HT1080 (cell line): ENCODE measurements at regions not wholly inside any gene's neighbourhood (a gene's known extent, or its start where the extent isn't known, plus 50 kb on each side); places are given as distances from the start of the nearest gene placed in this dataset.

Experiments used
- DNase-seq: peaks from one replicate; pipeline ENCODE4 v3.0.0-alpha.2; 2015; ENCODE audit warnings: low read depth

DNA sequence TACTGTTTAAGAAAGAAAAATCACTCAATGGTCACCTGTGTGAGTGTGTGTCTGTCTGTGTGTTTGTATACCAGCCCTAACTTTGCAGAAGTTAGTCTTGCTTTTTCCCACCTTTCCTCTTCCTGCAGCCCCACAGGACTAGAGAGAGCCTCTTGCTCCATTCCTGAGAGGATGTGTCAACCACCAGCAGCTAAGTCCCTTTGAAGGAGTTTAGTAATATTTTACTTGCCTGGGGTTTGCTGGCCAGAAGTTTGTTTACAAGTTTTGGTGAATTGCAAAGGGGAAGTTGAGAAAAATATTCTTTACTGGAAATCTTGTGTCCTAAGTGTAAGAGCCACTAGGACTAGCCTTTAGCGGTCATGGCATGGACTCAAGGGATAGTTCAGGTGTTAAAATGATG is 316.2 kb downstream of the BRINP1 start:
- no peak for DNase-seq

DNA sequence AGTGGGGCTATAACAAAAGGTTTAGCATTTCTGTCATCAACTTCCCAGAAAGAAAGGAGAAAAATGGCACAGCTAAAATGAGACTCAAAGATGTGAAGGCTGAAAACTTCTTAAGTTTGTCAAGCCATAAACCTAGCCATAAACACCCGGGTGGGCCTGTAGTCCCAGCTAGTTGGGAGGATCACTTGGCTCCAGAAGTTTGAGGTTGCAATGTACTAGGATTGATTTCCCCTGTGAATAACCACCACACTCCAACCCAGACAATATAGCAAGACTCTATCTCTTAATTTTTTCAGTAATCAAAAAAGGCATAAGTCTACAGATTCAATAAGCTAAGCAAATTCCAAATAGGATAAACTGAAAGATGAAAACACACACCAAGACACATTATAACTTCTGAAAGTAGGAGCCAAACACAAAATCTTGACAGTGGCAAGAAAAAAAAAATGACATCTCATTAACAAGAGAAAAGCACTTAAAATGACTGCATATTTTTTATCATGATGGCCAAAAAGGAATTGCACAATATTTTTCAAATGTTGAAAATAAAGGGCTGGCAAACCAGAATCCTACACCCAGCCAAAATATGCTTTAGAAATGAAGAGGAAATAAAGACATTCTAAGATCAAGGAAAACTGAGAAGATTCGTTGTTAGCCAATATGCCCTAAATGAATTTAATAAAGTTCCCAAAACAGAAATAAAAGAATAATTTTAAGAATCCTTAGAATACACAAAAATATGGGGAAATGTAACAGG is 308.4 kb downstream of the BRINP1 start:
- DNase-seq, result no peak

DNA sequence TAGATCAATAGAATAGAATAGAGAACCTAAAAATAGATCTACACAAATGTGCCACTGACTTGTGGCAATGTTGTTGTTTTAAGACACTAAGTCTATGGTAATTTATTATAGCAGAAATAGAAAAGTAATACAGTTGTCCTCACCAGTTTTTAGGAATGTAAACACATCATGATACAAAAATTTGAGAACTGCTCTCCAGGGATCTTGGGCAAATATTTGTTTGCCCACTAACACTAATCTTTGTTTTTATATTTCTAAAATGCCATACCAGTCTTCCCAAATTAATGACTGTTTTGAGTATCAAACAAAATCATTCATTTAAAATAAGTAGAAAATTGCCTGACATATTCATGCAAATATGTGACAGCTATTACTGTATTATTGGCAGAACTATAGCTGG is 297.6 kb downstream of the BRINP1 start:
- DNase-seq, result no peak

DNA sequence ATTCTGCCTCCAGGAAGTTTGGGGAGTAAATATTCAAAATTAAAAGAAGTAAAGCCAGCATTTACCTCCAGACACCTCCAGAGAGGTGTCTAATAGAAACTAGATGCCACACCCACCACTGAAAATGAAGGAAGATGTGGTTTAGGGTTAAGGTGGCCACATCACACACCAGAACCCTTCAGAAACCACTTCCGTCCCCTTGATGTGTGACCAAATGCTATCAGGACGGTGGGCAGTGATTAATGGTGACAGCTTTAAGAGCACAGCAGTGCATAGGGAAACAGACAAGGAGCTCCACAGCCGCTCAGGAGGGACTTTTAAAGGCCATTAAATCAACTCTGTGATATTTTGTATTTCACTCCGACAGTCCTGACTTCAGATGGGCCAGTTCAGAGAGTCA is 295.2 kb downstream of the BRINP1 start:
- DNase-seq, result no peak

DNA sequence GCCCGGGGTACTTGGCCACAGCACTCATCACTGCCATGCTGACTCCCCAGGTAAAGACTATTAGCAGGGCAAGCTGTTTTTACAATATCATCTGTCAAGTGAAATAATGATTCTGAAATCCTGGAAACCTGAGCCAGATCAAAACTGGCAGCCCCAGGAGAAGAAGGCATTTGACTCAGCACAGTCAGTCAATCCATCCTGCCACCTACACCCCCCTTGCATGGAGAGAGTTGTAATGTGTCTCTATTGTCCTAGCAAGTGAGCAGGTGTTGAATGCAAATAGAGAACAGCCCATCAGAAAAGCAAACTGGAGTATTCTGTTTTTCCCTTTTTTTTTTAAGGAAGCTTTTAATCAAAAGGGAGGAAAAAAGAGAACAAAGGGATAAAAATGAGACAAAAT is 291.2 kb downstream of the BRINP1 start:
- DNase-seq, result no peak

DNA sequence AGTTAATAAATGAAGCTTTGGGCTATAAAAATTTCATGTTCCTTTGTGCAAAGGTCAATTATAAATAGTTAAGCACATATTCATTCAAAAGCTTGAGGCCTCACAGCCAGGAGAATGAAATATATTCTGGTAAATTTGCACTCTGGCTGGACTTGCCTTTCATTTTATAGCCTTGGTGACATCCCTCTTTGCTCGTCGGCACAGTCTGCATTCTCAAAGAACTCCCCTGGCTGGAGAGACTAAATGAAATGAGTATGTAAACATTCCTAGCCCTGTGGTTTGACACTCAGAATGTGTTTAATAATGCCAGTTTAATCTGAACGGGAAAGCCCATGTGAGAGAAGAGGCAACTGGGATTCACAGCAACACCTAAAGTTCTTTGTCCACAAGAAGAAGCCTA is 285.6 kb downstream of the BRINP1 start:
- DNase-seq, result no peak

DNA sequence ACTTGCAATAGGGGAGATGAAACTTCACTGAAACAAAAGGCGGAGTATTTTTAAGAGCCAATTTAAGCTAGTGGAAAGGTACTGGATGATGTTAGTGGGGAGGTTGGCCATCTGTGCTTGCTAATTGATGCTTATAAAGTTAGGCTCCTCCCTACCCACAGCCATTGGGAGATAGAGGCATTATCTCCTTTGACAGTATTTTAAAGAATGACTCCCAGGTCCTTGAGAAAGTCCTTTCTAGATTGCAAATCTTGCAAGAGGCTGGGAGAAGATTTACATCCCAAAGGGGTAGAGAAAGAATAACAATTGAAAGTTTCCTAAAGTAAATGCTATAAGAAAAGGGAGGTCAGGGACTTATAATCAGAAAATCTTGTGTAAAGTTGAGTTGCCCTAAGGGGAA is 282.6 kb downstream of the BRINP1 start:
- DNase-seq, result no peak

DNA sequence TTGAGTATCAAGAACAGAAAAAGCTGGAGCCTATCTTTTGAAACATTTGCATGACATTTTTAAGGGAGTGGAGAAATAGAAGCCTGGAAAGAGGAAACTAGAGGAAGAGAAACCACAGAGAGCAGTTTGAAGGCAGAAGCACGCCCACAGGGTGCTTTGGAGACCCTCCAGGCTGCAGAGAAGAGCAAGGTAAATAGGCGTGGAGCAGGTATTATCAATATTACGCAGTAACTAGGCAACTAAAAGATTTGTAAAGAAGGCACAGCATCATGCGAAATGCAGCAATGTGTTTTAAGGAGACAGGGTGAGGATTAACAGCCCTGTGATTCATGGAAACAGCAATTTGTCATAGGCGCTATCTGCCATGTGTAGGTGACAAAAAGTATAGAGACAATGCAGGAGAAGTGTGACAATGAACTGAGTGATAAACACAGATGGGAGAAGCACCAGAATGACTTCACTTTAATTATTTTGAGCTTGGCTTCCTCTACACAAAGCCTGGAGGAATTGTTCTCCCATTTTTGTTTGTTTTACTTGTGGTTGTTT is 281.2 kb downstream of the BRINP1 start:
- no peak for DNase-seq

DNA sequence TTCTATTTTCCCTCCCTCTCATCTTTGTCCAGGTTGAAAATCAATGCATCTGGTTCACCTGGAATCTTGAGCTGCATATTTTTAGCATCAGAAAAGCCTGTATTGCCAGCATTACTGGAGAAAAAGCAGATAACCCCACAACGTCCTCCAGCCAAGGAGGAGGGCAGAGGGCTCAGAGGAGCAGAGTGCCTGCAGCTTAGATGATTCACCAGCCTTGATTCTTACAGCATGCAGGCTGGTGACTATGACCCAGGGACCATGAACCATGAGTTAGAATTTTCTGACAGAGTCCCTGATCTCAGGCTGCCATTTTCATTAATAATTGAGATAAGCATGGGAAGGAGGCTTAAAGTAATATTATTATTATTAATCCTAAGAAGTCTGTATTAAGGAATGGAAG is 278.2 kb downstream of the BRINP1 start:
- no peak for DNase-seq

DNA sequence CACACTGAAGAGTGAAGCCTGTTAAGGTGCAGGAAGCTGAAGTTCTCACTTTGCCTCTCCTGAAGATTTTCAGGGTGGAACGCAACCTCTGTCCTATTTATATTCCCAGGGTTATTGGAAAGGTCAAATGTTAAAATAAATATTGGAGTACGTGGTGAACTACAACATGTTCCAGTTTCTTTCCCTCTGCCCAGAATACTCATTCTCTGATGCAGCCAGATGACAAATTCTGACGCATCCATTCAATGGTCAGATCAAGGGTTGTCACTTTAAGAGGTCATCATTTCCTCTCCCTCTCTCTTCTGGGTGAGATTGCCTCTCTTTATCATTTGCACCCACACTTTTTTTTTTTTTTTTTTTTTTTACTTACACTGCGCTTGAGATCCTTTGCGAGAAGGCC is 277.1 kb downstream of the BRINP1 start:
- DNase-seq, result no peak

DNA sequence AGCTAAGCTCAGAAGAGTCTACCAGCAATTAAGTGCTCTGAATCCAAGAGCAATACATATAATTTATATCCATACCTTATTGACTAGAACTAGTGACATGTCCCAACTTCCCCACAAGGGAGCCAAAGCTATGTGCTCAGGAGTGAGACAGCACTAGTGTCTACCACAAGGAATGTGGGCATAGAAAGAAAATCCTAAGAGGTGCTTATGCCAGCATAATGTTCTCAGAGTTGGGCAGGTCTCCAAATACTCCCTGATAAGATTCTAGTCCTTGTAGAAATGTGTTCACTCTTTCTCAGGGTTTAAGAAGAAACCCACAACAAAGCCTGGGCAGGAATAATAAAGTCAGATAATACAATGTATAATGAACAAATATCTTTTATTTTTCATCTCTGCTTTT is 275.1 kb downstream of the BRINP1 start:
- no peak for DNase-seq

DNA sequence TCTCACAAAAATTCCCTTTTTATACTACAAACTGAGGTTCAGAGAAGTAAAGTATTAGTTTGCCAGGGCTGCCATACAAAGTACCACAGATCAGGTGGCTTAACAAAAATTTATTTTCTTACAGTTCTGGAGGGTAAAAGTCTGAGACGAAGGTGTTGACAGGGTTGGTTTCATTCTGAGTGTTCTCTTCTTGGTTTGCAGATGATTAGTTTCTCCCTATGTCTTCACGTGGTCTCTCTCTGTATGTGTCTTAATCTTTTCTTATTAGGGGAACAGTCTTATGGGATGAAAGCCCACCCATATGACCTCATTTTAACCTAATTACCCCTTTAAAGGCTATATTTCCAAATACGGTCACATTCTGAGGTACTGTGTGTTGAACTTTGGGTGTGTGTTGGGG is 274.2 kb downstream of the BRINP1 start:
- DNase-seq, result no peak

DNA sequence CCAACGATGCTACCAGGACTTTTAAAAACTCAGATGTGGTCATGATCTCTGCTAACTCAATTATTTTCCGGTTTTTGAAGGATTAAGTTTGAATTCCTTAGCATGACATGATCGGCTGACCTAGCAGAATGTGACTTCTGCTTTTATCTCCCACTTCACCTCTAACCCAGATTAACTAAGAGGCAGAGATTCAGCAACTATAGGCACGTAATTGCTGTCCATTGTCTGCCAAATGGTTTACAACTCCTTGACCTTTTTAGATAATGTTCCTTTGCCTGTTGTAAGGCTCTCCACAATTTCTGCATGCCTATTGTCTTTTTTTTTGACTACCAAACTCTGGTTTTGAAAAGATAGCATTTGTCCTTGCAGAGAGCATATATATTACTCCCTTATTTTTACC is 268.2 kb downstream of the BRINP1 start:
- DNase-seq, result no peak

DNA sequence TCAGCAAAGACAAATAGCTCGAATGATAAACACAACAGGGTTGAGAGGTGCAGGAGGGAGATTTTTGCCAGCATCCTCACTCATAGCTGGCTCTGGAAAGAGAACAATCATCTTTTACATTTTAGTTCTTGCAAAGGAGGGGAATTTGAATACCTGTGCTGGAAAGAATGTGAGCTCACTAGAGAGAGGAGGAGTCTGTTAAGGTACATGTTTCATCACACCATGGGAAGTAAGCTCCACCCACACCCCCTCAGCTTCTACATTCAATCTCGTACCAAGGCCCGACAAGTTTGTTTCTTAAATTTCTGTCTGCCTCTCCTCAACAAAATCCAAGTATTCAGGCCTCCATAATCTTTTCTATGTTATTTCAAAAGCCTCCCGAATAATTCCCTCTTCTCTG is 254.6 kb downstream of the BRINP1 start:
- no peak for DNase-seq
